Stimulated activated CD4-positive, alpha-beta T cell treated with anti-CD3 and anti-CD28 coated beads, Interleukin-2, amount 100 ng/mL, for 24 hours (primary cell): ENCODE measurements at regions not wholly inside any gene's neighbourhood (a gene's known extent, or its start where the extent isn't known, plus 50 kb on each side); places are given as distances from the start of the nearest gene placed in this dataset.

Source experiments
- DNase-seq, 2 donors: peaks; one replicate each; pipeline ENCODE4 v3.0.0-alpha.2; 2020

DNA sequence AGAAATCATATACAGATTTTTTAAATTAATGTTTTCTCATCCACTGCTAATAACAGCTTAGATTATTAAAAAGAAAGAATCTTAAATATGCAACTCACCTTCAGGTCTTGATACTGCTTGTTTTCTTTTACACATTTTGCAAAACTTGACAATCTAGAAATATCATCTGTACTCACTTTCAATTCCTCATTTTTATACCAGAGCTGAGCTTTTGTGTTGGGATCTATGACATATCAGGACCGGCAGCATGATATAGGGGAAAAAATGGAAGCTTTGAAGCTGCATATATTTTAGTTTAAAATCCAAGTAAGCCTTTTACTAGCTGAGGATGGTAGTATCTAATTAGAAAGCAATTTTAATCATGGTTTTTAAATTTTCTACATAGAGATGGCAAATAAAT lies 75.7 kb upstream of the SMARCA2 start:
- DNase-seq, result no peak

DNA sequence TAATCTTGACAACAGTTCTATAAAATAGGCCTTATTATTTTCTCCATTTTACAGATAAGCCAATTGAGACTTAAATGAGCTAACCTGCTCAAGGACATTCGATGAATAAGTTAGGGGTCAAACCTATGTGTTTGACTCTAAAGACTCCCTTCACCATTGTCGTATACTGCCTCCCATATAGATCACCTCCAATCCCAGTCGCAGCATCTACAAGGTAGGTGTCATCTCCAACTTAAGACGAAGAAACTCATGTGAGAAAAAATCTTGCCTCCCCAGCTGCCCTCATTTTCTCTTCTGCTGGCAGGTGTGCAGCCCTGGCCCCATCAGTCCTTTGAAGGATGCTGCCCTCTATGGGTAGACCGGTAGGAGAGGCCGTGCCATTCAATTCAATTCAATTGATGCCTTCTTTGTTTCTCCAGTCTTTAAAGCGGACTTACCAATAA lies 75.2 kb upstream of the SMARCA2 start:
- DNase-seq, result peak; percentile 27 to 37

DNA sequence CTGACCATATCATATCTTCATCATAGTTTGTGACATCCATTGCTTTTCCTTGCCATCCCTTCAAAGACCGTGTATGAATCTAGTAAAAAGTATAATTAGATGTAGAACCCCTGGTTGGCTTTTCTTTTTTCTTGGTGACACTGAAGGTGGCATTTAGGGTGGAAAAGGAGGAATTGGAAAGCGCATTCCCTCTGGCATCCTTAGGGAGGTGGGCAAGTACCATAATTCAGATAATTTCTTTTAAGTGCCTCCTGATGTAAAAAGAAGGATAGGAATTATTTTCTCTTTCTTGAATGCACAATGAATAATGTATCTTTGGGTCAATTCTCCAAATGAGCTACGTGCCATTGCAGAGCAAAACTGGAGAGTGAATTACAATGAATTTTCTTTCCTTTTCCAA lies 73.2 kb upstream of the SMARCA2 start:
- no peak for DNase-seq

DNA sequence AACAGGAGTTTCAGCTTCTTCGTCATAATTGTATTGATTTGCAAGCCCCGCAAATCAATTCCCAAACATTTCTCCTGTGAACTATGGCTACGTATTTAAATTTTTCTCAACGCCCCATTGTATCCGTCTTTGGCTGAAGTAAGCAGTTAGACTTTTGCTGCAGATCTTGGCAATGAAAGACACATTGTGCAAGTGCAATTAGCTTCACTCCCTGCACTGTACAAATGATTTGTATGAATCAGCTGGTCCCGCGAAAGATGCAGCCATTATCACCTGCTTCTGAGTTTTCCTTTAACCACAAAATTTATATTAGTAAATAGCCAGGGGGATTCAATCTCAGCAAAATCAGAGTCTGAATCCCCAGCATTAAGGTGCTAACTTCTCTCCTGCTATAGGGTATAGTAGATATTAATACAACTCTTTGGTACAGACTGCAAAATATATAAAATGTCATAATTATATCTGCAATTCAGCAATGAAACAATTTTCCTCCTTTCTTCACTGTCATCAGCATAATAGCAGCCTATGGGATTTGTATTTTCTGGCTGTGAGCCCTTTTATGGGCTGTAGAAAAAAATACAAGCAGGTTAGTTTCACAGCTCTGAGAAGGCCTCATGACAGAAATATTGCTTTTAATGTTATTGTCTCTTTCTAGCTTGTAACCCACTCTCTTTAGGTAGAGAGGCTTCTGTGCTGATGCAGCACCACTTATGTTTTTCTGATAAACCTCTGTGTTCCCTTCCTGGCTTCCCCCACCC lies 68.4 kb upstream of the SMARCA2 start:
- DNase-seq, result no peak

DNA sequence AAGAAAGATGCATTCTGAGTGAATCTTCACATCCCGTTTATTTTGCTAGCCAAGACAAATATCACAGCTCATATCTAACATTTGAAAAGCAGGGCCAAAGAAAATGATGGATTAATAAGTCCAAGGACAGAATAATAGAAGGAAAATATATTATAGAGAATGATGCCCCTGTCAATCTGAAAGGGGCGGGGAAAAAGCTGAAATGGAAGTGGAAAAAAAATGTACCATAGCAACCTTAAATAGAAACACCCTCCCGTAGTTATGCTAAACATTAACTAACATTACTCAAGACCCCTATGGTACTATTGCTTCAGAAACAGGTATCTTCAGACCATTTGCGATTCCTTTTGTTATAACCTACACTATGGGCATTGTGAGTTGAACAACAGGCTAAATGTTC lies 67.7 kb upstream of the SMARCA2 start:
- DNase-seq, result no peak

DNA sequence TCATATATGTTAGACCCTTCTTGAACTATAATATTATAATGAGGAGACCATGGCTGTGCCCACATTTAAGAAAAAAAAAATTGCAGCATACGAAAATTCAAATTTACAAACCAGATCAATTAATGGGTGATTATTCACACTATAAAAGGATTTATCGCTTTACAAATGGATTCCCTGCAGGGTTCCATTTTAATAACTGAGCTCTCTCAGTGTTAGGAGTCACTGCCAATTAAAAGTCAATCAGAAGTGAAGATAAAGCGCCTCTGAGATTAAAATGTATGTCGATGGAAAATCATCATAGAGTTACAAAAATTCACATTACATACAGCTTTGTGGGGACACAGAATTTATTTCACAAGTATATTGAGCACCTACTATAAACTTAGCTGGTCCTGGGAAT lies 66.6 kb upstream of the SMARCA2 start:
- DNase-seq, result no peak

DNA sequence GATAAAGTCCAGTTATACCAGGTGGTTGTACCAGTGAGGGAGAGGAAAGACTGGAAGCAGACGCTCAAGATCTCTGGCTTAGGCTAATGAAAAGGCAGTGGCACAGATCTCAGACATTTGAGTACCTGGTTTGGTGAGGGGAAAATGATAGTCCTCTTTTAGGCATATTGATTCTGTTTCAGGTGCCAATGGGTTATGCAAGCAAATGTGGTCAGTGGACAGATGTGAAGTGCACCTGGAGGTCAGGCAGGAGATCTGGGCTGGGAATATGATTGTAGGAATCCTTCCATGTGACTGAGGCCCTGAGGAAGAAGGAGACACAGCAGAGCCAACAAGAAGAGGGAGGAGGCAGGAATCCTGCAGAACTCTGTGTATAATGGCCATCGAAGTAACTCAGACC lies 63.7 kb upstream of the SMARCA2 start:
- DNase-seq, result no peak

DNA sequence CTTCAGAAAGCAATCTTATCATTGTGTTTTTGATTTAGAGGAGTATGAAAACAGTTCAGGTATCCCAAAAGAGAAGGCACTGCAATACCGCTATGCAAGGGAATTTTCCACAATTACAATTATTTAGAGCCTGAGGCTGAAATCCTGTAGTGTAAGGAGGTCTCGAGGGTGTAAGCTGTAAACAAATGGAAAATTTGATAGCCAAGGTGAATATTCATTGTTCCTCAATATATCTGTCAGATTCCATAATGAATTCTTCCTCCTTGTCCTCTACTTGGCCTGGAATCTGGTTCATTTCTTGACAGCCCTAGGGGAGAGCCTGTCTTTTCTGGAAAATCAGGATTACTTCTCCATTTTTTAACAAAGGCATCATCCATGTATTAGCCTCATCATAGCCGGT lies 63.1 kb upstream of the SMARCA2 start:
- DNase-seq, result no peak

DNA sequence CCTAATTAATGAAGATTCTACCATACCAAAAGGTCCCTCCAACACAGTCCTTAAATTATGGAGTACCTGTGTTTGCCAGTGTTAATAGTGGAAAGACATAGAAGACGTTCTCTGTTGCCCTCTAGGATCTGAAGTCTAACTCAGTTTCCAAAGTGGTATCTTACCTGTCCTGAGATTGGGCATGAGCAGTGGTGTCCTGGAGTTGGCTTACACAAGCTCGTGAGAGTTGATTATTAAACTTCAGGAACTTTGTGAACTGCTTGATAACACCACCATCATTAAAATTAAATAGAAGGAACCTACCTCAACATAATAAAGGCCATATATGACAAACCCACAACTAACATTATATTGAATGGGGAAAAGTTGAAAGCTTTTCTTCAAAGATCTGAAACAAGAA lies 60.9 kb upstream of the SMARCA2 start:
- no peak for DNase-seq

DNA sequence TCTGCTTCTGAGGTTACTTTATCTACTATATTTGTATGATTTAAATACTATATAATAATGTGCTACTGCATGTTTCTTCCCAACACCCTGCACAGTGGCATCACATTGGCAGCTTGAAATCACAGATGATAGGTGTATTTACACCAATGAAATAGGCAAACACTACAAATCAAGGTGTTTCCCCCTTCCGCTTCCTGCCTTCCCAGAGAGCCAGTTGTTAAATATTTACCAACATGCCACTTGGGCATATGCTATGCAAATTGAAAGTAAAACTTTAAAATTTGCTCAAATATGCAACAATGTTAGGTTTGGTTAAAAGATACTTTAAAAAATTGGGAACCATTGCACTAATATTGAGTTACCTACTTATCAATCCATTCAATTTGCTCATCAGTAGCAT lies 58.2 kb upstream of the SMARCA2 start:
- DNase-seq, result no peak

DNA sequence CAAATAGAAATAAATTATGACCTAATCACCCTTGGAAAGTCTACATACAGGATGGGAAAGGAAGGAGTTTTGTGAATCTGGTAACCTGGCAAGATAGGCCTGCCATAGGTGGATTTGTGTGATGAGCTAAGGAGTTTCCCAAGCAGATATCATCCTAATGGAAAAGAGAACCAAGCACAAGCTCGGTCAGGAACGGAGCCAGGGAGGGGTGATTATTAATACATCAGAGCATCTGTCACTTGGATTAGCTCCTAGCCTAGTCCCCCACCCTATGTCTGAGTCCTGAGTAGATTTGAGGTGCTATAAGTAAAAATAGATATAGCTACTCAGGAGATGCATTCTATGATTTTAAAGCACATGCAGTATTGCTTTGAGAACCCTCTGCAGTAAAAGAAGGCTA lies 57.3 kb upstream of the SMARCA2 start:
- no peak for DNase-seq

DNA sequence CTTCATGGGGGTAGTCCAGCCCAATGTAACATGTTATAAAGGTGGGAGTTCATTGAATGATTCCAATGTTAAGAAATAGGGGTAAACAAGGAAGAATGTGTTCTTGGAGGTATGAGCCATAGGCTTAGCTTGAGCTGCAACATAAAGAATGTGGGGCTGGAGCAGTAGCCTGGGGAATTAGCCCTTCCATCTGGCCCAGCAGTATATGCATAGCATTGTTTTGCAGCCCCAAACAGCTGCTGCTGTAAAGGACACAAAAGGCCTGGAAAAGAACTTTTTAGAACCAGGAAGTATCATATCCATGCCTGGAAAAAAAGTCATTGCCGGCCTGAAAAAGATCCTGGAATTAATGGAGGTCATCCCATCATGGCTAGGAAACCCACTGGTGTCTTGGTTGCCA lies 55.8 kb upstream of the SMARCA2 start:
- no peak for DNase-seq

DNA sequence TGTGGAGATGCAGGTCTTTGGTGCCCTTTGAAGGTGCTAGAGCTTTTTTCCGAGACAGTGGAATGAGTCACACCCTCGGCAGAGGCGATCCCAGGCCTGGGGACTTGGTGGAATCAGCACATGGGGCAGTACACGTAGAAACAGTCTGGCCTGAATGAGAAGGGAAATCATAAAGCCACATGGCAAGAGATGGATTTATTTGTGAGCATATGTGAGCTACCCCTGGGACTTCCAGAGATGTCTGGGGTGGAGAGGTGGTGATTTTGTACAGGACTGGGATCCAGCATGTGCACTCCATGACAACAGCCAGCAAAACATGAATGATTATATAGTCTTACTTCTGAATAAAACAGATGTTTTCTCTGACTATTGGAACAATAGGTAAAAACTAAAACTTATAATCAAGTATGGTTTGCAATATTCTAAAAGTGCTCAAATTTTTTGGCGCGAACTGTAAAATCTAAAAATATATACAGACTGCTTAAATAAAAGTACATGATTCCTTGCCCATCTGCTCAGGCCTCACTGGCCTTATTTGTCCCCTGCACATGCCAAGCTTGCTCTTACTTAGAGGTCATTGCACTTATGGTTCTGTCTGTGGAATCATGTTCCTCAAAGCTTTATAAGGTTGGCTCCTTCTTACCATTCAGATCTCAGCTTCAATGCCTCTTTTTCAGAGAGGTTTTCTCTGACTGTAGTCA lies 54.7 kb upstream of the SMARCA2 start:
- DNase-seq, result no peak

DNA sequence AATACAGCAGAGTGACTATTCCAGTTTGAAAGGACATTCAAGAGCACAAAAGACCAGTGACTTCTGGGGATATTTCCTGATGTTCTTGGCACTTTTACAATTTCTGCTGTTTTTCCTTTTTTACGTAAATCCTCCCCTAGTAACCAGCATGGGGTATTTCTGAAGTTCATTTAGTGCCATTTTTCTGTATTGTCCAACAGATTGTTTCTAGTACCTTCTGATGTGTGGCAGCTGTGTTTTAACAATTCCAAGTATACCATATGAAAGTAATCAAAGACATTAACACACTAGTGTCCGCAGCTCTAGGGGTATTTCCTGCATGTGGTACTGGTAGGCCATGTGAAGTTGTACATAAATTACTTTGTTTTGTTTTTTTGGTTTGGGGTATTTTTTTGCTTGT lies 53.0 kb upstream of the SMARCA2 start:
- DNase-seq, result no peak

DNA sequence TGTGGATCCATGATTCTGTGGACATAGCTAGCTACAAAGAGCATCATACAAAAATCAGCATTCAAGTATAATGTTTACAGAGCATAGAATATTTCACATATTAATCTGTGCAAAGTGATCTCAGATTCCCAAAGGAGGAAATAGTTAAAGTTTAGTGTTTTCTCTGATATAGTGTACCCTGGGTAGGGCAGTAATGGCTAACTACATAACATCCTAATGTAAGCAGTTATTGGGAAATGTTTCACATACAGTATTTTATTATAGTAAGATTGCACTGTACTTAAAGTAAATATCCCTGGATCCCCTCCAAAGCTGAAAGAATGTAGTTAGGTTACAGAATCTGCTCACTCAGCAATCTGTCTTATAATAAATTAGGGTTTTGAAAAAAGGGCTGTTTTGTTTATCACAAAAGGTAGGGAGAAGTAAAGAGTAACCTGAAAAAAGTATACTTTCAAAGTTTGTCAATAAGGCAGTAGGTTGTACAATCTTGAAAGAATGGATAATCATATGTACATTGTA lies 52.5 kb upstream of the SMARCA2 start:
- DNase-seq, result no peak

DNA sequence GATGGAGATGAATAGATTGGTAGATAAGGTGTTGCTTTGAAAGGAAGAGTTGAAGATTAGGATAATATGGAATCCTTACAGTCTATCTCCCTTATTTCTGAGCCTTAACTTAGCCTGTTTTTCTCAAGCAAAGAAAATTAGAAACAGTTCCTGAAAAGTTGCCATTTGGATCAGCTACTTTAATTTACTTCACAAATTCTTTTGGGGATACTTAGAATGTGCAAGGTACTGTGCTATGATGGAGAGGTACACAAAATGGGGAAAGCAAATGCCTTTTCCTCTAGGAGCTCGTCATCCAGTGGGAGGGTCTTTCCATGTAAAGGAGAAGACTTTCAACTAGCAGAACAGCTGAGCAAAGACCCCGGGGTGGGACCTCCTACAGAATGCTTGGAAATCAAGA lies 51.1 kb upstream of the SMARCA2 start:
- no peak for DNase-seq
